Right lobe of liver (tissue), 6 donors: ENCODE measurements at regions not wholly inside any gene's neighbourhood (a gene's known extent, or its start where the extent isn't known, plus 50 kb on each side); places are given as distances from the start of the nearest gene placed in this dataset.

Source experiments
- ATAC-seq, 4 donors: fragments of 200-7000 bp; cut with Tn5 transposase; one replicate each; pipeline ENCODE4 v1.9.1; 2020; ENCODE audit warnings: mild to moderate bottlenecking in 4 of 4, moderate library complexity in 4 of 4
- DNase-seq, 3 donors: peaks; one replicate each; pipeline ENCODE4 v3.0.0-alpha.2; 2020
- H3K27ac ChIP-seq, 3 donors: fragments of 200-600 bp; one replicate each; pipeline ENCODE4 v1.8.0; 2022
- H3K27me3 ChIP-seq, 2 donors: fragments of 200-600 bp; one replicate each; pipeline ENCODE4 v1.8.0; 2022
- H3K36me3 ChIP-seq, 4 donors: fragments of 200-600 bp; sonication (generic) in 1 of 4; one replicate each; pipeline versions ENCODE4 v1.5.1 to v1.8.0; 2017 to 2022; ENCODE audit warnings: control low read depth in 1 of 4
- H3K4me1 ChIP-seq, 4 donors: fragments of 200-600 bp; sonication (generic) in 1 of 4; one replicate each; pipeline versions ENCODE4 v1.5.1 to v1.8.0; 2017 to 2022; ENCODE audit warnings: control low read depth in 1 of 4
- H3K4me3 ChIP-seq, 3 donors: fragments of 200-600 bp; one replicate each; pipeline ENCODE4 v1.8.0; 2022
- H3K9me3 ChIP-seq, 4 donors: fragments of 200-600 bp; sonication (generic) in 1 of 4; one replicate each; pipeline versions ENCODE4 v1.5.1 to v1.8.0; 2017 to 2022; ENCODE audit warnings: control low read depth in 1 of 4
- CTCF ChIP-seq, 4 donors: fragments of 200-600 bp in 3 of 4; fragments of 450-650 bp in 1 of 4; IDR thresholded peaks; one replicate each; pipeline versions ENCODE4 v1.5.1 to v1.8.0; 2016 to 2022; ENCODE audit warnings: antibody characterized with exemption in 4 of 4, mild to moderate bottlenecking in 2 of 4
- POLR2A ChIP-seq: fragments of 450-650 bp; IDR thresholded peaks from one replicate; pipeline ENCODE4 v1.6.1; 2017; ENCODE audit warnings: antibody characterized with exemption, mild to moderate bottlenecking
- WGBS: methylation state at CpG from one replicate; pipeline ENCODE4 v1.1.6; 2018; ENCODE audit warnings: low coverage, low lambda C conversion rate; ENCODE audit not compliant: insufficient coverage; ENCODE audit errors: missing lambda C conversion rate; 5-methylcytosine and 5-hydroxymethylcytosine counted together
- intact Hi-C, 2 donors: fragments of 100-400 bp; cut with DNase I; formaldehyde crosslinking; loops; one replicate each; pipeline versions ENCODE4 v1.11.2 to v1.14.1; 2022
- donor health status: DM: no; HTN: yes; CAD: no.
- donor health status: DM: no; HTN: no; CAD: no.
- donor health status: DM: no; HTN: no; CAD: no.
- donor health status: DM: no; HTN: yes; CAD: no.
- donor health status: DM: no; HTN: yes; CAD: no.

- no peak for TF ChIP-seq POLR2A
- TF ChIP-seq CTCF (IDR thresholded peaks at IDR 0.05), result no peak
- Histone ChIP-seq H3K27me3 (no peaks in the 10 kb centered on the region), H3K27ac (no peak overlapping the region), H3K4me3 (no peak overlapping the region), H3K36me3 (no peaks in the 10 kb centered on the region), H3K9me3 (no peaks in the 10 kb centered on the region), H3K4me1 (no peaks in the 10 kb centered on the region)
- intact Hi-C loops, result no loop called here
- DNase-seq, result no peak
- WGBS, result 61% methylated on average over 2 of the region's 4 CpGs
- no peak for ATAC-seq
Observed at GRCh38 chr7:46750321-46750865, 829.3 kb upstream of the IGFBP3 start.

- no peak for TF ChIP-seq POLR2A
- TF ChIP-seq CTCF (IDR thresholded peaks at IDR 0.05), result no peak
- Histone ChIP-seq H3K36me3 (no peaks in the 10 kb centered on the region), H3K27ac (no peak overlapping the region), H3K4me1 (no peaks in the 10 kb centered on the region), H3K9me3 (no peaks in the 10 kb centered on the region), H3K4me3 (no peak overlapping the region), H3K27me3 (no peaks in the 10 kb centered on the region)
- WGBS, result 86% methylated on average over 6 of the region's 6 CpGs
- DNase-seq, result no peak
- intact Hi-C loops, result no loop called here
- no peak for ATAC-seq
Observed at GRCh38 chr7:46747869-46748576, 827.0 kb upstream of the IGFBP3 start.

GRCh38 chr7:46746695-46747687 is 825.9 kb upstream of the IGFBP3 start:
- H3K36me3 ChIP-seq, result no peaks in the 10 kb centered on the region
- H3K9me3 ChIP-seq, result no peaks in the 10 kb centered on the region
- H3K27me3 ChIP-seq, result no peaks in the 10 kb centered on the region
- H3K4me3 ChIP-seq, result no peak overlapping the region
- WGBS, result 63% methylated on average over 12 of the region's 13 CpGs
- TF ChIP-seq CTCF (IDR thresholded peaks at IDR 0.05) (no peak), POLR2A (no peak)
- intact Hi-C loops, result no loop called here
- no peak overlapping the region for H3K27ac ChIP-seq
- DNase-seq, result no peak
- no peaks in the 10 kb centered on the region for H3K4me1 ChIP-seq
- ATAC-seq, result no peak

- Histone ChIP-seq H3K36me3 (no peaks in the 10 kb centered on the region), H3K4me3 (no peak overlapping the region), H3K27me3 (no peaks in the 10 kb centered on the region), H3K4me1 (no peaks in the 10 kb centered on the region), H3K27ac (no peak overlapping the region), H3K9me3 (no peaks in the 10 kb centered on the region)
- no peak for DNase-seq
- peak in 3 of 4 donors; percentile 38 to 63 (median 51) for ATAC-seq
- intact Hi-C loops, result no loop called here
- 45% methylated on average over 3 of the region's 3 CpGs for WGBS
- no peak for TF ChIP-seq POLR2A
- peak in 1 of 4 donors; percentile 20 for TF ChIP-seq CTCF (IDR thresholded peaks at IDR 0.05)
Observed at GRCh38 chr7:46745707-46746090, 824.6 kb upstream of the IGFBP3 start.
